Thyroid gland (tissue), 4 donors: ENCODE measurements at regions not wholly inside any gene's neighbourhood (a gene's known extent, or its start where the extent isn't known, plus 50 kb on each side); places are given as distances from the start of the nearest gene placed in this dataset.
"Not testable (repeated sequence)": the region's sequence is repeated elsewhere in the genome, so short reads cannot be mapped to it uniquely, and the experiment has no call there.

Source experiments
- DNase-seq, 2 donors: peaks; one replicate each; pipeline ENCODE4 v3.0.0-alpha.2; 2019
- H3K27ac ChIP-seq, 3 donors: fragments of 200-600 bp; sonication (generic); 1 replicate in 2 of 3; 2 replicates in 1 of 3; pipeline ENCODE4 v1.5.1; 2016 to 2019; ENCODE audit warnings: mild to moderate bottlenecking in 1 of 3, moderate library complexity in 1 of 3
- H3K27me3 ChIP-seq: fragments of 200-600 bp; sonication (generic); one replicate; pipeline ENCODE4 v1.5.1; 2019
- H3K36me3 ChIP-seq, 2 donors: fragments of 200-600 bp; sonication (generic); one replicate each; pipeline ENCODE4 v1.5.1; 2016 to 2019
- H3K4me1 ChIP-seq, 2 donors: fragments of 200-600 bp; sonication (generic); one replicate each; pipeline ENCODE4 v1.5.1; 2017 to 2019
- H3K4me3 ChIP-seq, 3 donors: fragments of 200-600 bp; sonication (generic); replicated peaks in 1 of 3; 1 replicate in 2 of 3; 2 replicates in 1 of 3; pipeline ENCODE4 v1.5.1; 2016; ENCODE audit warnings: mild to moderate bottlenecking in 1 of 3
- H3K9me3 ChIP-seq: fragments of 200-600 bp; sonication (generic); one replicate; pipeline ENCODE4 v1.5.1; 2017
- CTCF ChIP-seq, 6 experiments: fragments of 200-600 bp in 3 of 6; fragments of 450-650 bp in 3 of 6; sonication (generic) in 3 of 6; IDR thresholded peaks; one replicate each; pipeline ENCODE4 v1.5.1; 2016 to 2019; ENCODE audit warnings: antibody characterized with exemption in 6 of 6, mild to moderate bottlenecking in 2 of 6, inconsistent platforms in 1 of 6, moderate library complexity in 1 of 6
- POLR2A ChIP-seq, 2 donors: fragments of 450-650 bp; IDR thresholded peaks; one replicate each; pipeline ENCODE4 v1.6.1; 2017; ENCODE audit warnings: antibody characterized with exemption in 2 of 2, mild to moderate bottlenecking in 2 of 2, moderate library complexity in 1 of 2
- WGBS, 2 donors: methylation state at CpG; one replicate each; pipeline ENCODE4 v1.1.5; 2017; 5-methylcytosine and 5-hydroxymethylcytosine counted together
- intact Hi-C: fragments of 100-400 bp; cut with DNase I; formaldehyde crosslinking; loops from one replicate; pipeline ENCODE4 v1.15.1; 2023

- H3K4me3 ChIP-seq = no peak overlapping the region
- WGBS, 2 donors = 70 to 79% methylated on average over 1 of the region's 1 CpG
These were observed 599.1 kb upstream of the CPEB2 start for GRCh38 chr4:14403132-14403531.

GRCh38 chr4:14404730-14405129 is 597.6 kb upstream of the CPEB2 start:
- Histone ChIP-seq H3K27ac (no peak overlapping the region), H3K4me3 (no peak overlapping the region), H3K9me3 (no peaks in the 10 kb centered on the region), H3K27me3 (no peaks in the 10 kb centered on the region), H3K36me3 (no peaks in the 10 kb centered on the region), H3K4me1 (no peaks in the 10 kb centered on the region)
- intact Hi-C loops = no loop called here
- DNase-seq = no peak
- 69 to 76% methylated on average over 5 of the region's 5 CpGs for WGBS, 2 donors
- no peak for TF ChIP-seq POLR2A (IDR thresholded peaks at IDR 0.05)
- TF ChIP-seq CTCF (IDR thresholded peaks at IDR 0.05) = no peak

More at GRCh38 chr4:14403132-14403531, 599.1 kb upstream of the CPEB2 start:
- H3K4me1 ChIP-seq = no peaks in the 10 kb centered on the region
- H3K27ac ChIP-seq = no peak overlapping the region
- DNase-seq = no peak
- no peak for TF ChIP-seq POLR2A (IDR thresholded peaks at IDR 0.05)
- TF ChIP-seq CTCF (IDR thresholded peaks at IDR 0.05) = no peak
- H3K27me3 ChIP-seq = no peaks in the 10 kb centered on the region
- no peaks in the 10 kb centered on the region for H3K9me3 ChIP-seq
- intact Hi-C loops = no loop called here
- no peaks in the 10 kb centered on the region for H3K36me3 ChIP-seq

GRCh38 chr4:14410516-14410915 is 591.8 kb upstream of the CPEB2 start:
- no peak for DNase-seq
- TF ChIP-seq POLR2A (IDR thresholded peaks at IDR 0.05) (no peak), CTCF (IDR thresholded peaks at IDR 0.05) (no peak)
- H3K4me3 ChIP-seq = no peak overlapping the region
- 30 to 32% methylated on average over 3 of the region's 3 CpGs for WGBS, 2 donors
- H3K4me1 ChIP-seq = no peaks in the 10 kb centered on the region
- H3K36me3 ChIP-seq = no peaks in the 10 kb centered on the region
- H3K9me3 ChIP-seq = no peaks in the 10 kb centered on the region
- intact Hi-C loops = no loop called here
- H3K27me3 ChIP-seq = no peaks in the 10 kb centered on the region
- H3K27ac ChIP-seq = no peak overlapping the region

GRCh38 chr4:14415146-14415545 is 587.1 kb upstream of the CPEB2 start:
- Histone ChIP-seq H3K27me3 (no peaks in the 10 kb centered on the region), H3K36me3 (no peaks in the 10 kb centered on the region), H3K27ac (no peak overlapping the region), H3K9me3 (no peaks in the 10 kb centered on the region), H3K4me3 (no peak overlapping the region), H3K4me1 (no peaks in the 10 kb centered on the region)
- intact Hi-C loops = no loop called here
- 7 to 18% methylated on average over 1 of the region's 1 CpG for whole genome bisulfite sequencing, 2 donors
- no peak for DNase-seq
- TF ChIP-seq CTCF (IDR thresholded peaks at IDR 0.05) (no peak), POLR2A (IDR thresholded peaks at IDR 0.05) (no peak)

GRCh38 chr4:14419516-14419915 is 582.8 kb upstream of the CPEB2 start:
- DNase-seq = no peak
- TF ChIP-seq POLR2A (IDR thresholded peaks at IDR 0.05) = no peak
- no peak for TF ChIP-seq CTCF (IDR thresholded peaks at IDR 0.05)
- H3K27ac ChIP-seq = no peak overlapping the region
- no peaks in the 10 kb centered on the region for H3K27me3 ChIP-seq
- no peak overlapping the region for H3K4me3 ChIP-seq
- H3K4me1 ChIP-seq = no peaks in the 10 kb centered on the region
- intact Hi-C loops = no loop called here
- 78 to 81% methylated on average over 2 of the region's 2 CpGs for WGBS, 2 donors
- no peaks in the 10 kb centered on the region for H3K9me3 ChIP-seq
- no peaks in the 10 kb centered on the region for H3K36me3 ChIP-seq

- intact Hi-C loops, DNase-seq, H3K4me1 ChIP-seq, H3K27ac ChIP-seq, H3K9me3 ChIP-seq, H3K27me3 ChIP-seq, H3K36me3 ChIP-seq, H3K4me3 ChIP-seq: not testable (repeated sequence)
- WGBS, 2 donors = 90 to 95% methylated on average over 15 of the region's 15 CpGs
These were observed 576.0 kb upstream of the CPEB2 start for GRCh38 chr4:14426297-14426696.
